GM19467 (cell line): ENCODE measurements at regions not wholly inside any gene's neighbourhood (a gene's known extent, or its start where the extent isn't known, plus 50 kb on each side); places are given as distances from the start of the nearest gene placed in this dataset.

Experiments
- ATAC-seq: cut with Tn5 transposase; IDR thresholded peaks from one replicate; pipeline ENCODE4 v1.9.1; 2021; ENCODE audit warnings: mild to moderate bottlenecking, moderate library complexity; ENCODE audit not compliant: unreplicated experiment

DNA sequence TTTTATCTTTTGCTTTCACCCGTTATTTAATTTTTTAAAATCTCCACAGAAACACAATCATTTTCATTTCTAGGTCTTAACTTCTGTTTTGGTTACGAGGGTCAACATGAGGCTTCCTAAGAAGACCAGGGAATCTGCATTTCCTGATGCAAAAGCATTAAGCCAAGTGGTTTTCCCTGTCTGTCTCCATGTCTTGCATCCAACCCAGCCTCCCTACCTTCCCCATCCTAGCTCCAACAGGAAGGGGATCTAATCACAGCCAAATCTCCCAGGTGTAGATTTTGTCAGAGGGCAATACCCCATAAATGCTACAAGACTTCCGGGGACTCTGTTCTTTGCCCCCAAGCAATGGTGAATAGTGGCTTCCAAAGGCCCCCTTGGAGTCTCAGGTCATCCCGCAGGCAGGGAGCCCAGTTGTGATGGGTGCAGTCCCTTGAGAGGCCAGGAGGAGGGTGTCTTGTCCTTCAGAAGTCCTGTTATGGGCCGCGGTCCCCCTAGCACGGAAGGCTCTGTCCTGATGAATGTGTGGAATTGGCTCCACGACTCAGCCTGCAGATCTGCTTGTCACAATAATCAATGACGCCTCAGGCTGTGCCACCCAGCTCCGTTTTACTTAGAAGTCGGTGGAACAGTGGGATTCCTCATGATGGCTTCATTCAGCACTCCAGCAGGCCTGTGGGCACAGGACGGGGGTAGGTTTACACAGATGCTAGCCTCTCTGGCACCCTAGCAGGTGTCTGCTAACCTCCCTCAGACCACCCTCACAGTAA lies 141.1 kb downstream of the RGS9 start:
- ATAC-seq: no peak

DNA sequence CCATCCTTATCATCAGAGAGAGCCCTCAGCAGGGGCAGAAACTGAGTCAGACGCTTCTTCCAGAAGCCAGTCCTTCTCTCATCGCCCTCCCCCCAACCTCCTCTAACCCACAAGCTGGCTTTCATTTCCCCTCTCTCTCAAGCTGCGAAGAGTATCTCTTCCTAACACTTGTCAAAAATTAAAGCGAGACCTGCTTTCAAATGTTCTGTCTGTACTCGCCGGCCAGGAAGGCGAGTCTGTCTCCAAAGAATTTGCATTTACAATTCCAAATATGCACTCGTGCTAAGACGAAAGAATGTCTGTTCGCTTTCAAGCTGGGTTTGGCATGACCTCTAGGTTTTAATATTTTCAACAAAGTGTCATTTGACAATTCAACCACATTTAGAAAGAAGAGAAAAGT lies 140.4 kb downstream of the RGS9 start:
- ATAC-seq: no peak
